K562 (cell line): ENCODE measurements at regions not wholly inside any gene's neighbourhood (a gene's known extent, or its start where the extent isn't known, plus 50 kb on each side); places are given as distances from the start of the nearest gene placed in this dataset.

Source experiments
- ATAC-seq: fragments of 200-7000 bp; cut with Tn5 transposase; 3 replicates; pipeline ENCODE4 v1.9.1; 2020; ENCODE audit warnings: moderate library complexity
- BruUV-seq: library from RNA; stranded (reverse); fragments of 400-500 nt; replicated peaks from 2 replicates; lab custom pipeline; 2021; lab: Mats Ljungman, UMichigan
- CTCF ChIA-PET: fragments of 300-600 bp; formaldehyde crosslinking; extraction: SDS; loops from one replicate; lab custom pipeline; 2021; ENCODE audit warnings: low intra/inter-chr PET ratio; lab: Yijun Ruan, JAX
- POLR2A ChIA-PET: fragments of 300-600, 350-650 bp; sonication (Branson Sonifier 250); formaldehyde crosslinking; extraction: SDS; loops from one replicate; lab custom pipeline; 2021; ENCODE audit warnings: antibody characterized with exemption, inconsistent platforms; lab: Yijun Ruan, JAX
- DNase-seq, 4 experiments: peaks; one replicate each; pipeline versions ENCODE4 v3.0.0 to v3.0.0-alpha.2; 2011 to 2018; ENCODE audit warnings: low spot score in 3 of 4, mixed read lengths in 3 of 4; ENCODE audit errors: extremely low read depth in 1 of 4
- FAIRE-seq: peaks from 2 replicates; lab custom pipeline; 2011; peaks lifted over from hg19 to GRCh38; lab: Jason Lieb, UNC
- H2AFZ ChIP-seq: 2 replicates; pipeline ENCODE4 v1.6.0; 2011; ENCODE audit warnings: low read depth, low read length, control low read depth, inconsistent platforms
- H3K27ac ChIP-seq: fragments of 200-600 bp; 3 replicates; pipeline ENCODE4 v1.8.0; 2011; ENCODE audit warnings: low read depth, mild to moderate bottlenecking, control low read depth, inconsistent platforms, low read length, moderate library complexity, mixed read lengths; ENCODE audit errors: extremely low read depth
- H3K27me3 ChIP-seq, 2 experiments: fragments of 300-600 bp in 1 of 2; 2 replicates in 1 of 2; 3 replicates in 1 of 2; pipeline versions ENCODE4 v1.6.0 to v1.8.0; 2011; ENCODE audit warnings: inconsistent platforms in 2 of 2, low read length in 2 of 2, mild to moderate bottlenecking in 1 of 2, mixed read lengths in 1 of 2, moderate library complexity in 1 of 2; ENCODE audit not compliant: control insufficient read depth in 2 of 2, insufficient read depth in 2 of 2
- H3K36me3 ChIP-seq: fragments of 300-600 bp; 3 replicates; pipeline ENCODE4 v1.8.0; 2011; ENCODE audit warnings: mild to moderate bottlenecking, low read length, inconsistent platforms; ENCODE audit not compliant: control insufficient read depth, insufficient read depth
- H3K4me1 ChIP-seq, 2 experiments: fragments of 200-600 bp in 1 of 2; replicated peaks in 1 of 2; 2 replicates in 1 of 2; 3 replicates in 1 of 2; pipeline versions ENCODE4 v1.5.1 to v1.8.0; 2011; ENCODE audit warnings: inconsistent platforms in 2 of 2, low read length in 2 of 2, mild to moderate bottlenecking in 1 of 2, mixed read lengths in 1 of 2, moderate library complexity in 1 of 2; ENCODE audit not compliant: control insufficient read depth in 2 of 2, insufficient read depth in 2 of 2
- H3K4me2 ChIP-seq: 2 replicates; pipeline ENCODE4 v1.6.1; 2011; ENCODE audit warnings: low read length, control low read depth, inconsistent platforms, mixed read lengths; ENCODE audit not compliant: insufficient read depth
- H3K4me3 ChIP-seq: fragments of 200-600 bp; sonication (generic), shearing (Covaris generic); 2 replicates; pipeline ENCODE4 v1.5.1; 2016; ENCODE audit warnings: control low read depth, inconsistent platforms
- H3K79me2 ChIP-seq: fragments of 200-600 bp; 3 replicates; pipeline ENCODE4 v1.8.0; 2011; ENCODE audit warnings: low read length, inconsistent platforms; ENCODE audit not compliant: control insufficient read depth, insufficient read depth
- H3K9ac ChIP-seq, 2 experiments: 2 replicates each; pipeline versions ENCODE4 v1.6.0 to v1.6.1; 2011; ENCODE audit warnings: low read depth in 2 of 2, low read length in 2 of 2, control low read depth in 1 of 2, inconsistent platforms in 1 of 2, mild to moderate bottlenecking in 1 of 2, mixed read lengths in 1 of 2; ENCODE audit not compliant: insufficient read depth in 1 of 2
- H3K9me1 ChIP-seq: one replicate; pipeline ENCODE4 v1.6.0; 2011; ENCODE audit warnings: inconsistent platforms, mild to moderate bottlenecking, low read length, moderate library complexity; ENCODE audit not compliant: control insufficient read depth, insufficient read depth
- H3K9me3 ChIP-seq: replicated peaks from 2 replicates; pipeline ENCODE4 v1.5.1; 2011; ENCODE audit warnings: low read depth, low read length, inconsistent platforms; ENCODE audit not compliant: control insufficient read depth, insufficient read depth
- H4K20me1 ChIP-seq: replicated peaks from 2 replicates; pipeline ENCODE4 v1.6.1; 2011; ENCODE audit warnings: low read length, inconsistent platforms, mixed read lengths; ENCODE audit not compliant: control insufficient read depth, insufficient read depth
- BRF1 ChIP-seq: IDR thresholded peaks from 3 replicates; pipeline ENCODE4 v1.6.1; 2011; ENCODE audit warnings: borderline replicate concordance, mild to moderate bottlenecking; ENCODE audit not compliant: insufficient read length; ENCODE audit errors: extremely low read depth
- CBFB ChIP-seq: sonication (generic); formaldehyde crosslinking; IDR thresholded peaks from 2 replicates; pipeline ENCODE4 v1.4.0; 2020; ENCODE audit warnings: mild to moderate bottlenecking, missing genetic modification reagents
- TEAD4 ChIP-seq, 2 experiments: sonication (generic) in 1 of 2; formaldehyde crosslinking in 1 of 2; IDR thresholded peaks; 2 replicates each; pipeline versions ENCODE4 v1.6.1 to v1.8.0; 2012 to 2022; ENCODE audit warnings: borderline replicate concordance in 1 of 2, inconsistent platforms in 1 of 2, low read length in 1 of 2, mild to moderate bottlenecking in 1 of 2, missing genetic modification reagents in 1 of 2
- U2AF2 ChIP-seq: fragments of 200-400 bp; formaldehyde crosslinking; optimal IDR thresholded peaks from 2 replicates; pipeline ENCODE3; 2017; ENCODE audit warnings: low read depth, mild to moderate bottlenecking, low read length
- XRCC5 ChIP-seq: fragments of 200-400 bp; formaldehyde crosslinking; IDR thresholded peaks from 2 replicates; pipeline ENCODE4 v1.6.1; 2017; ENCODE audit warnings: low read depth, mild to moderate bottlenecking, low read length
- ZBED1 ChIP-seq: IDR thresholded peaks from 2 replicates; pipeline ENCODE4 v1.6.1; 2014
- WGBS: fragments of 100-300 bp; shearing (Covaris generic); methylation state at CpG from one replicate; pipeline ENCODE4 v1.1.6; 2016; ENCODE audit warnings: low coverage, mixed read lengths; ENCODE audit not compliant: insufficient coverage; ENCODE audit errors: missing lambda C conversion rate; 5-methylcytosine and 5-hydroxymethylcytosine counted together
- in situ Hi-C: fragments of 300-500 bp; cut with MboI; formaldehyde crosslinking; loops from 4 replicates; pipeline ENCODE4 v1.15.0; 2018; ENCODE audit warnings: inconsistent platforms, mixed read lengths
- intact Hi-C: fragments of 100-400 bp; cut with micrococcal nuclease; formaldehyde crosslinking; loops from 2 replicates; pipeline ENCODE4 v1.14.2; 2022
- TF ChIP-seq, protein P1 (sequence below): fragments of 450-650 bp; formaldehyde crosslinking; IDR thresholded peaks from 2 replicates; pipeline ENCODE4 v1.4.0; 2020; ENCODE audit warnings: mild to moderate bottlenecking, moderate library complexity
- TF ChIP-seq, protein P2 (sequence below), 3 experiments: IDR thresholded peaks in 2 of 3; conservative IDR thresholded peaks in 1 of 3; 2 replicates each; pipeline ENCODE4 v1.5.1; 2011 to 2012; ENCODE audit warnings: low read length in 3 of 3, mild to moderate bottlenecking in 3 of 3, control low read depth in 2 of 3, improper control_type of control experiment in 1 of 3, inconsistent platforms in 1 of 3, low read depth in 1 of 3, mixed read lengths in 1 of 3, moderate library complexity in 1 of 3; ENCODE audit not compliant: insufficient read depth in 2 of 3
- TF ChIP-seq, protein P3 (sequence below): fragments of 250-450 bp; sonication (Bioruptor Pico); IDR thresholded peaks from 2 replicates; pipeline ENCODE4 v1.8.0; 2021; ENCODE audit warnings: moderate library complexity, mild to moderate bottlenecking, inconsistent platforms

DNA sequence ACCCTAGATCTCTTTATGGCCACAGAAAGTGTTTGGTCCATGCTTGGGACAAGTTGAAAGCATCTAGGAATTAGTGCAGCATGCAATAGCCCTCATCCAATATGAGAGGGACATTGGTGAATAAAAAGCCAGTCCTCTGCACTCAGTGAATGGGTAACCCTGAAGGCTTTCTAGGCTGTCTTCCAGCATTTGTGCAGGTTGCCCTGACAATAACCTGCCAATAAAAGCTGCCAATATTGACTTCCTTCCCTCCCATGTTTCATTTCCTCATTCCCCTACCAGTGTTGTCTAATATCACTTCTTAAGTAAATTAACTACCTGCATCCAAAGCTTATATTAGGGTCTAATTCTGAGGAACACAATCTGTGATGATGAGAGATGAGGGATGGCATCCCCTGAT is 563.6 kb upstream of the NEGR1 start:
- Histone ChIP-seq H3K79me2 (no peaks in the 10 kb centered on the region), H3K9me1 (no peaks in the 10 kb centered on the region), H3K9me3 (no peaks in the 10 kb centered on the region), H3K9ac (no peak overlapping the region), H3K27me3 (no peaks in the 10 kb centered on the region), H2AFZ (no peak overlapping the region), H3K27ac (no peak overlapping the region), H4K20me1 (no peaks in the 10 kb centered on the region), H3K4me3 (no peak overlapping the region), H3K36me3 (no peaks in the 10 kb centered on the region)
- BruUV-seq = no TSS peak
- CTCF ChIA-PET = no interaction called here
- intact Hi-C loops (no loop called here), in situ Hi-C loops (no loop called here)
- no peak for DNase-seq
- no peak for ATAC-seq
- TF ChIP-seq, protein P1, sequence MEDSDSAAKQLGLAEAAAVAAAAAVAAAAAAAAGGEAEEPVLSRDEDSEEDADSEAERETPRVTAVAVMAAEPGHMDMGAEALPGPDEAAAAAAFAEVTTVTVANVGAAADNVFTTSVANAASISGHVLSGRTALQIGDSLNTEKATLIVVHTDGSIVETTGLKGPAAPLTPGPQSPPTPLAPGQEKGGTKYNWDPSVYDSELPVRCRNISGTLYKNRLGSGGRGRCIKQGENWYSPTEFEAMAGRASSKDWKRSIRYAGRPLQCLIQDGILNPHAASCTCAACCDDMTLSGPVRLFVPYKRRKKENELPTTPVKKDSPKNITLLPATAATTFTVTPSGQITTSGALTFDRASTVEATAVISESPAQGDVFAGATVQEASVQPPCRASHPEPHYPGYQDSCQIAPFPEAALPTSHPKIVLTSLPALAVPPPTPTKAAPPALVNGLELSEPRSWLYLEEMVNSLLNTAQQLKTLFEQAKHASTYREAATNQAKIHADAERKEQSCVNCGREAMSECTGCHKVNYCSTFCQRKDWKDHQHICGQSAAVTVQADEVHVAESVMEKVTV (CRISPR knock-in tag) = no peak
- TF ChIP-seq, all 486 proteins: peak for 0
- no peaks in the 10 kb centered on the region for H3K4me1 ChIP-seq
- no peak overlapping the region for H3K4me2 ChIP-seq
- no peak for FAIRE-seq
- POLR2A ChIA-PET = no interaction called here

DNA sequence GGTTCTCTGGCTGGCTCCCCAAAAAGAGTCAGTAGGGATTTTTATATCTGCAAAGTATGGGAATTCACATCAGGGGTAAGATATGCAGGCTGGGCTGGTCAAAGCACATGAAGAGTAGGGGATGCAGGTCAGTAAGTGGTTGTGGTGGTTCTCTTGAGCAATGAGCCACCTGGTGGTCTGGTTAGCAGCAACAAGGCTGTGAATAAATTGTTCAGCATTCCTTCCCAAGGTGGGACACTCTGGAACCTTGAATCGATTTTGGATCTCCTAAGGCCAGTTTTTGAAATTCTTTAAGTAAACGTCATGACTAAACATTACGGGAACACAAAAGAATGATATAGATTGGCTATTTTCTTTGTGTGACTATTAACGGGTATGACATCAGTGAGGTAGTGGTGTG is 563.0 kb upstream of the NEGR1 start:
- no TSS peak for BruUV-seq
- Histone ChIP-seq H4K20me1 (no peaks in the 10 kb centered on the region), H3K79me2 (no peaks in the 10 kb centered on the region), H3K9me1 (no peaks in the 10 kb centered on the region), H3K27ac (no peak overlapping the region), H3K4me2 (no peak overlapping the region), H3K9me3 (no peaks in the 10 kb centered on the region), H2AFZ (no peak overlapping the region), H3K27me3 (no peaks in the 10 kb centered on the region), H3K9ac (no peak overlapping the region), H3K4me1 (no peaks in the 10 kb centered on the region), H3K4me3 (no peak overlapping the region), H3K36me3 (no peaks in the 10 kb centered on the region)
- FAIRE-seq = no peak
- intact Hi-C loops = no loop called here
- no peak for DNase-seq
- ChIA-PET POLR2A (no interaction called here), CTCF (no interaction called here)
- 1% methylated on average over 4 of the region's 4 CpGs for WGBS
- ATAC-seq = no peak
- in situ Hi-C loops = no loop called here
- TF ChIP-seq, protein P2, sequence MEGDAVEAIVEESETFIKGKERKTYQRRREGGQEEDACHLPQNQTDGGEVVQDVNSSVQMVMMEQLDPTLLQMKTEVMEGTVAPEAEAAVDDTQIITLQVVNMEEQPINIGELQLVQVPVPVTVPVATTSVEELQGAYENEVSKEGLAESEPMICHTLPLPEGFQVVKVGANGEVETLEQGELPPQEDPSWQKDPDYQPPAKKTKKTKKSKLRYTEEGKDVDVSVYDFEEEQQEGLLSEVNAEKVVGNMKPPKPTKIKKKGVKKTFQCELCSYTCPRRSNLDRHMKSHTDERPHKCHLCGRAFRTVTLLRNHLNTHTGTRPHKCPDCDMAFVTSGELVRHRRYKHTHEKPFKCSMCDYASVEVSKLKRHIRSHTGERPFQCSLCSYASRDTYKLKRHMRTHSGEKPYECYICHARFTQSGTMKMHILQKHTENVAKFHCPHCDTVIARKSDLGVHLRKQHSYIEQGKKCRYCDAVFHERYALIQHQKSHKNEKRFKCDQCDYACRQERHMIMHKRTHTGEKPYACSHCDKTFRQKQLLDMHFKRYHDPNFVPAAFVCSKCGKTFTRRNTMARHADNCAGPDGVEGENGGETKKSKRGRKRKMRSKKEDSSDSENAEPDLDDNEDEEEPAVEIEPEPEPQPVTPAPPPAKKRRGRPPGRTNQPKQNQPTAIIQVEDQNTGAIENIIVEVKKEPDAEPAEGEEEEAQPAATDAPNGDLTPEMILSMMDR (IDR thresholded peaks at IDR 0.05 in 2 of 3, conservative IDR thresholded peaks at IDR 0.05 in 1 of 3; ENCODE audit: insufficient read depth in 2 of 3, low read depth in 1 of 3, low read length in 3 of 3) = no peak
- TF ChIP-seq TEAD4 (IDR thresholded peaks at IDR 0.05; ENCODE audit: low read length) = no peak
- TF ChIP-seq TEAD4 (CRISPR knock-in tag; IDR thresholded peaks at IDR 0.05; ENCODE audit: borderline replicate concordance) = no peak
- no peak for TF ChIP-seq BRF1
- TF ChIP-seq U2AF2 = no peak
- no peak for TF ChIP-seq CBFB (CRISPR knock-in tag)
- TF ChIP-seq, protein P3, sequence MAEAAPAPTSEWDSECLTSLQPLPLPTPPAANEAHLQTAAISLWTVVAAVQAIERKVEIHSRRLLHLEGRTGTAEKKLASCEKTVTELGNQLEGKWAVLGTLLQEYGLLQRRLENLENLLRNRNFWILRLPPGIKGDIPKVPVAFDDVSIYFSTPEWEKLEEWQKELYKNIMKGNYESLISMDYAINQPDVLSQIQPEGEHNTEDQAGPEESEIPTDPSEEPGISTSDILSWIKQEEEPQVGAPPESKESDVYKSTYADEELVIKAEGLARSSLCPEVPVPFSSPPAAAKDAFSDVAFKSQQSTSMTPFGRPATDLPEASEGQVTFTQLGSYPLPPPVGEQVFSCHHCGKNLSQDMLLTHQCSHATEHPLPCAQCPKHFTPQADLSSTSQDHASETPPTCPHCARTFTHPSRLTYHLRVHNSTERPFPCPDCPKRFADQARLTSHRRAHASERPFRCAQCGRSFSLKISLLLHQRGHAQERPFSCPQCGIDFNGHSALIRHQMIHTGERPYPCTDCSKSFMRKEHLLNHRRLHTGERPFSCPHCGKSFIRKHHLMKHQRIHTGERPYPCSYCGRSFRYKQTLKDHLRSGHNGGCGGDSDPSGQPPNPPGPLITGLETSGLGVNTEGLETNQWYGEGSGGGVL (CRISPR knock-in tag) = no peak
- TF ChIP-seq ZBED1 = no peak
- no peak for TF ChIP-seq XRCC5
